Stimulated activated CD8-positive, alpha-beta memory T cell treated with anti-CD3 and anti-CD28 coated beads, Interleukin-2, amount 100 ng/mL, for 1 hour (primary cell): ENCODE measurements at regions not wholly inside any gene's neighbourhood (a gene's known extent, or its start where the extent isn't known, plus 50 kb on each side); places are given as distances from the start of the nearest gene placed in this dataset.

Experiments
- DNase-seq, 2 donors: peaks; one replicate each; pipeline ENCODE4 v3.0.0-alpha.2; 2020; ENCODE audit warnings: low read depth in 2 of 2

DNA sequence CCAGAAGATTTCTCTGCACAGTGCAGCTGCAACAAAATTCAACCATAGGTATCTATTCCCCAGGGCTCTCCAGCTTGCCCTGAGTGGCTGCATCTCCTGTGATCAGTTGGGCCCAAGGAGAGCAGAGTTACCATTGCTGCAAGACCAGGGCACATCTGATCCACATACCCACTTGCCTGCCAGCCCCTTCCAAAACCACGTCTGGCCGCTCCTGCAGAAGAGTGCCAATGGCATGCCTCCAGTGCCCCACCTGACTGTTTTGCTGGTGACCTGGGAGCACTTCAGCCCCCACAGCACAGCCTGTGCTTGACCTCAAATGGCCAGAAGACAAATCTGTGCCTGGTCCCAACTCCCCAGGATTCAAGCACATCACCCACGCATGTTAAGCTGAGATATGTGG lies 526.1 kb upstream of the GBE1 start:
- DNase-seq: no peak

GRCh38 chr3:82281205-82281604 lies 519.8 kb upstream of the GBE1 start:
- DNase-seq: no peak

DNA sequence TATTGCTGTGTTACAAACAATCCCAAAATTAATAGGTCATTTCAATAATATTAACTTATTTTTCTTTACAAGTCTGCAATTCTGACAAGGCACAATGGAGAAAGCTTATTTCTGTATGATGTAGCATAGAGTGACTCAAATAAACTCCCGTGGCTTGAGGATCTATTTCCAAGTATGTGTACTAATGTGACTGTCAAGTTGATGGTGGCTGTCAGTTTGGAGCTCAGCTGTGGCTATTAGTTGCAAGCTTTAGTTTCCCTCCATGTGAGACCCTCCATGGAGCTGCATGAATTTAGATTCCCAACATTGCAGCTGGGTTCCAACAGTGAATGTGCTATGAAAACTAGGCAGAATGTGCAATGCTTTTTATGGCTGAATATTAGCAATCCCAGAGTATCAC lies 515.5 kb upstream of the GBE1 start:
- DNase-seq: no peak

DNA sequence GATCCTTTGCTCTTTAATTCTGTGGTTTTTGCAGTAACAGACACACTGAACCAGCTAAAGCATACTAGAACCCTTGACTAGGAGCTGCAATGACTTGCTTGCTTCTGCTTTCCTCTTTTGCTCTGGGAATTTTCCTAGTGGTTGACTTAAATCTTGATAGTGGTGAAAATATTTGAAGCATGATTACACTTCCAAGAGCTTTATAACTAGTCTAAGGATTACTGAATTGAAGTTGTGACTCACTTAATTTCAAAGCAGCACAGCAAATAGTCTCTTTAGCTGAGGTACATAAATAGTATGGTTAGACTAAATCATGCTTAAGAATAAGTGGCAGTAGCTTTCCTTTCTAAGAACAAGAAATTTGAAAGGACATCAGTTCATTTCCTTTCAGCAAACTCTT lies 513.5 kb upstream of the GBE1 start:
- DNase-seq: no peak

- no peak for DNase-seq
Observed at GRCh38 chr3:82265747-82266146, 504.3 kb upstream of the GBE1 start.

DNA sequence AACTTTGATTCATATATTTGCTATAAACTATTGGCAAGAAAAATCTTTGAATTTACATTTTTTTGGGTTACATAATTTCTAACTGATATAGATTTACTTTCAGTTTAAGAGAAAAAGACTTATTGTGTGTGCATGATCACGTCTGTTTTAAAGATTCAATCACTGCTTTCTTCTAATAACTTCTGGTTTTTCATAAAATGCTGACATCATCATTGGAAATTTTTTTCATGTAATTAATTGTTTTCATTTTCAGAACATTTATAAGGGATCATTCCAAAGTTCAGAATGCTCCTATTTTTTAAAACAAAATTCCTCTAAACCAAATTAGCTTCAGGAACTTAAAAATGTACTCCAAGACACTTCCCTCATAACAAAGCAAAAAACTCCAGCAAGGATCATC lies 500.7 kb upstream of the GBE1 start:
- no peak for DNase-seq

GRCh38 chr3:82261637-82262036 lies 500.2 kb upstream of the GBE1 start:
- no peak for DNase-seq

DNA sequence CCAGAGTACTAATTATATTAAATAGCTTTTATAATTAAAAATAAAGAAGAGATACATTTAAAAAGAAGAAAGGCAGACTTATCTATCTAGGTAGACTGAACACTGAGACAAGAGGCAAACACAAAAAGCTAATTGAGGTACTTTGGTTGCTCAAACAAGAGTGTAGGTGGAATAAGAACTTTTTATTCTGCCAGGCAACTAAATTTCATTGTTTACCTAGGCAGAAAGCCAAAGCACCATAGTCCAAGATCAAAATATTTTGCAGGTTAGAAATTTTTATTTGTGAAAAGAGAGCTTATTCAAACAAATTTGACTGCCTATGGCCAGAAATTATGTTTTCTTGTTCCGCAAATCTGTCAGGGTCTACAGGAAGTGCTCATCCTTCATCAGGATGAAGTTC lies 499.6 kb upstream of the GBE1 start:
- no peak for DNase-seq

DNA sequence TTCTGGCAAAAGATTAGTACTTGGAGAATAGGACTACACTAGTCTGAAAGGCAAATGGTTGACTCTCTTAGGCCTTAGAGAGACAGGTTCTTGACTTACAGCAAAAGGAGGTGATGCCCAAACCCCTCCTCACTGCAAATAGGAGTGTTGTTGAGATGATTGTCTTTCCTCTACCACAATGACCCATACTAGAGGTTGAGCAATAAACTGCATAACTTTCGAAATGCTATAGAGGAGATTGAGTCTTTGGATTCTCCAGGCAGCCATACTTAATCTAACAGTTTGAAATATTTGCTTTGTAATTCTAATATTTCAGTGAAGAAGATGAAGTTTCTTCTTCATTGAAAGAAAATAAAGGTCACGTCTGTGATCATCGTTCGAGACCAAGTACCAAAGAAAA lies 498.5 kb upstream of the GBE1 start:
- DNase-seq: no peak

DNA sequence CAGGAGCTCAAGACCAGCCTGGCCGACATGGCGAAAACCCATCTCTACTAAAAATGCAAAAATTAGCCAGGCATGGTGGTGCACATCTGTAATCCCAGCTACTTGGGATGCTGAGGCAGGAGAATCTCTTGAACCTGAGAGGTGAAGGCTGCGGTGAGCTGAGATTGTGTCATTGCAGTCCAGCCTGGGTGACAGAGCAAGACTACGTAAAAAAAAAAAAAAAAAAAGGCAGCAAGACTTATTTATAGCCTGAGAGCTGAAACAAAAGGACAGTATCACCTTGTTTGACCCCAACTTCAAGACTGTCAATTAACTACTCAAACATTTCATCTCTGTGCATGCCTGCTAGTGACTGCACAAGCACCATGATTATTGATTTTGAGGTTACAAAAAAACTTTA lies 478.9 kb upstream of the GBE1 start:
- DNase-seq: no peak

GRCh38 chr3:82236257-82236656 lies 474.8 kb upstream of the GBE1 start:
- no peak for DNase-seq

DNA sequence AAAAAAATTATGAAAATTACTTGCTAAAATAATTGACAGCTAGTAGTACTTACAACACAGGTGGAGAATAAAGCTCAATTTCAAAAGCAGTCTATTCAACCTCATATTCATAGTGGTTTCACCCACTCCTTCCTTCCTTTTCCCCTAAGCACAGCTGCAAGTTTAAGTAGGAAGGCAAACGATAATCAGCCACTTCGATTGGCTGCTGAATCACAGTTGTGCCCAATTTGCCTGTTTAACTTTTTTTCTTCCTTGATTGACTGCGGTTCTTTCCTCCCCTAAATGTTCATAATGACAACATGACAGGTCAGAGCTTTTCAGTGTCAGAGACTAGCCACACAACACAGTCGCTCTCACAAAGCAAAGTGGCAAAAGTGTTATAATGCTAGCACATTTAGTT lies 468.0 kb upstream of the GBE1 start:
- no peak for DNase-seq

DNA sequence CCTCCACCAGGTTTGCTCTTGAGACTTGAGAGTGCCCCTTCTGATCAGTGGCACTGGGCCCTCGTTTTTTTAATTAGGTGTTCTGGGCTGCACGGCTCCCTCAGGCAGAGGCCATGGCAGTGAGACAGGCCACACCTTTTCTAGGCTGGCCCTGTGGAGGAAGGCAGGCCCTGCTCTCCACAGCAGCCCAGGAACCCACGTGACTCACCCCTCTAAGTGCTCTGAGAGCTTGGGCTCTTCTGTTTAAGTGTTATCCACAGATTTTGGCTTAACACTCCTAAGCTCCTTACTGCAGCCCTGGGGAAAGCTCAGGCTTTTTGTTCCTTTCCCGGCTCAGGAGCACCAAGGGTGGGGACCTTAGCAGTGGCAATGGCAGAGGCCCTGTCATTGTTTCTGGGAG lies 463.2 kb upstream of the GBE1 start:
- no peak for DNase-seq

DNA sequence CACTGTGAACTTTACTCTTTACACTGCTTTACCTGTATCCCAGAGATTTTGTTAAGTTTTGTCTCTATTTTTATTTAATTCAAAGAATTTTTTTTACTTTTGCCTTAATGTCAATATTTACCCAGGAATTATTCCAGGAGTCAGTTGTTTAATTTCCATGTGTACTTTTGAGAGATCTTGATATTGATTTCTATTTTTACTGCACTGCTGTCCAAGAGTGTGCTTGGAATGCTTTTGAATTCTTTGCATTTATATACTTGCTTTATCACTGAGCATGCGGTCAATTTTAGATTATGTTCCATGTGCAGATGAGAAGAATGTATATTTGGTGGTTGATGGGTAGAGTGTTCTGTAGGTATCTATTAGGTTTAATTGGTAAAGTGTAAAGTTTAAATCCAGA lies 461.0 kb upstream of the GBE1 start:
- no peak for DNase-seq

- no peak for DNase-seq
Observed at GRCh38 chr3:82217571-82217970, 456.1 kb upstream of the GBE1 start.

- DNase-seq: no peak
Observed at GRCh38 chr3:82208002-82208710, 446.7 kb upstream of the GBE1 start.

DNA sequence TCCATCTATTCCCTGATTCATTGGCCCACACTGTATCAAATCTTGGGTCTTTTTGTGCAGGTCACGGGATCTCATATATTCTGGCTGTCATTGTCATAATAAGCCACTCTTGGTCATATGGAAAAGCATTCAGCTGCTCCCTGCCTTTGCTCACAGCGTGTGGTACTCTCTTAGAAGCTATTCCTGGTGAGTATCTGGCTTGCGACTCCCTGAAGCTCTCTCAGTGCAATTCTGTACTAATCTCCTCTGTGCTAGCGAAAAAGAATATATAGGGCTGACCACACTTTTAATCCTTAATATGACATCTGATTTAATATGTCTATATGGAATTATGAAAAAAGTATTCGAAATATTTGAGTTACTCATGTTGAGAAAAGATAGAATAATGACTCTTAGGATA lies 440.8 kb upstream of the GBE1 start:
- no peak for DNase-seq

GRCh38 chr3:82201316-82201715 lies 439.9 kb upstream of the GBE1 start:
- DNase-seq: no peak

DNA sequence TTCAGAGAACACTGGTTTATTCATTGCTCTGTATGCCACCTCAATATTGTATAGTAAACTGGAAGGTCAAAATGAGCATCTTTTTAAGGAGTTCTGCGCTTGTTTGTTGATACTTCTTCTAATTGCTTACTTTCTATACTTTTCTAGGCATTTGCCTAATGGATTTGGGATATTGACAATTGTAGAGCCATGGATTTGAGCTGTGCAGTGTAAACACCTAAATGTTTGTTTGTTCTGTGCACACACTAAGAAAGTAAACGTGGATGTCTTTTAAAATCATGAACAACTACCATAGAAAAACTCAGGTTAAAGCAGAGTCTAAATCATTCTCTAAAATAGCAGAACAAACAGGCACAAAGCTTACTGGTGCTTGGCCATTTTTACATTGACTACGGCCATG lies 436.6 kb upstream of the GBE1 start:
- DNase-seq: no peak

- no peak for DNase-seq
Observed at GRCh38 chr3:82196645-82197044, 435.2 kb upstream of the GBE1 start.

DNA sequence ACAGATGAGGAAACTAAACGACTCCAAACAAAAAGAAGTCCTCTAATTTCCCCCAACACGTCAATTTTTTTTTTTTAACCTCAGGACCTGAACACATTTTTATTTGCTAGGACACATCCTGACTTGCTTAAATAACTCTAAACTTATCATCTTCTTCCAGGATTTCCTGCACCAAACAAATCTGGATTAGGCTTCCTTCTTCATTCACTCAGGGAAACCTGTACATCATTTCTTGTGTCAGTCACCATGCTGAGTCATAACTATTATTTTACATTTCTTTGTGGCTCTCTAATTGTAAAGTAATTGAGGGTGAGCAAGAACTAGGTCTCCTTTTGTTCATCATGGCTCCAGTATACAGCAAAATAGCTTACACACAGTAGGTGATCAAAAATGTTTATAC lies 433.4 kb upstream of the GBE1 start:
- DNase-seq: no peak

DNA sequence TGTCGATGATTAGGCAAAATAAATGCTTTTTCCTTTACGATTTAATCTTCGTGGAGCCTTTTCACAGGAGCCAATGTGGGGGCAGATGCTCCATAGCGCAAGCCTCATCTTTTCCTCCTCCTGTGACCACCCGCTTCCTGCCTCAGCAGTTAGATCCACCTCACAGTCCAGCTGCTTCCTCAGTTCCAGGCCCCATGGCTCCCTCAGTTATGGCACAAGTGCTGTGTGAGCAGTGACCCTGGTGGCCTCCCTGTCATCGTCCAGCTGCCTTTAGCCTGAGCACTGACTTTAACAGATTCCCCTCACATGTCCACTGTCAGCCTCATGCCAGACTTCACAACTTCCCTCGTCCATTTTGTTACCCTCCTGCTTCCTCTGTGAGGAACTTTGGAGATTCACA lies 424.6 kb upstream of the GBE1 start:
- no peak for DNase-seq

DNA sequence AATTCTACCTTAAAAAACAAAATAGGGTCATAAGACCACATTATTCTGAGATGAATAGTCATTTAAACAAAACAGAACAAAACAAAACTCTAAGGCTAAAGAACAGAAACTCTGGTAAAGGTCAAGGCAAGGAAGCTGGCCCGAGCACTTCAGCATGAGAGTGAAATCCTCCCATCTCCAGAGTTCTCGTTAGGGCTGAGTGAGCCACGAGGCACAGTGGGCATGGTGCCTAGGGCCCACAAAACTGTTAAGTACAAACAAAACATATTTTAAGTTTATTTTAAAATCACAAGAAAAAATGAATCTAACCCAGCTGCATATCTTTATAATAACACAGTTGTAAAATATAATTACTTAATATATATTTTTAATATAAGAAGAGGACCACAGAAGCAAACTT lies 417.8 kb upstream of the GBE1 start:
- DNase-seq: no peak

- no peak for DNase-seq
Observed at GRCh38 chr3:82178291-82178690, 416.8 kb upstream of the GBE1 start.

DNA sequence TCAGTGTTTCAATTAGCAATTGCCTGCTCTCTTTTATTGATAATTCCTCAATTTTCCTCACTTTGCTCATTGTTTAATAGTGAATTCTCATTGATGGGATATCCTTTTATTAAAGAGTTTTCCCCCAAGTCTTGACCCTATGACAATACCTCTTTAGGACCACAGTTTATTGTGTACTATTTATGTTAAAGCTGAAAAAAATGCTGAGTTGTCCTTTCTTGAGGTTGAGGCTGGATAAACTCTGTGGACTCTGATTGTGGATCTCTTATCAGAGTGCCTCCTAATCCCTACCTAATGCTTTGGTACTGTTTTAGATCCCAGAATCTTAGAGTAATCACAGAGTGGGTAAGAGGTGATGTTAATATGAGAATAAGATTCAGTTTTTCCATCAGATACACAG lies 416.3 kb upstream of the GBE1 start:
- DNase-seq: no peak
